Tibial nerve (tissue), 4 donors: ENCODE measurements at regions not wholly inside any gene's neighbourhood (a gene's known extent, or its start where the extent isn't known, plus 50 kb on each side); places are given as distances from the start of the nearest gene placed in this dataset.

Experiments used
- EP300 ChIP-seq, 2 donors: sonication (generic); formaldehyde crosslinking; IDR thresholded peaks; one replicate each; pipeline ENCODE4 v1.6.1; 2017; ENCODE audit warnings: antibody characterized with exemption in 2 of 2, mild to moderate bottlenecking in 1 of 2
- TF ChIP-seq, protein P1 (sequence below), 5 experiments: fragments of 200-600 bp in 3 of 5; fragments of 450-650 bp in 2 of 5; sonication (generic) in 3 of 5; IDR thresholded peaks; one replicate each; pipeline ENCODE4 v1.5.1; 2016 to 2019; ENCODE audit warnings: antibody characterized with exemption in 5 of 5, mild to moderate bottlenecking in 3 of 5, moderate library complexity in 2 of 5

DNA sequence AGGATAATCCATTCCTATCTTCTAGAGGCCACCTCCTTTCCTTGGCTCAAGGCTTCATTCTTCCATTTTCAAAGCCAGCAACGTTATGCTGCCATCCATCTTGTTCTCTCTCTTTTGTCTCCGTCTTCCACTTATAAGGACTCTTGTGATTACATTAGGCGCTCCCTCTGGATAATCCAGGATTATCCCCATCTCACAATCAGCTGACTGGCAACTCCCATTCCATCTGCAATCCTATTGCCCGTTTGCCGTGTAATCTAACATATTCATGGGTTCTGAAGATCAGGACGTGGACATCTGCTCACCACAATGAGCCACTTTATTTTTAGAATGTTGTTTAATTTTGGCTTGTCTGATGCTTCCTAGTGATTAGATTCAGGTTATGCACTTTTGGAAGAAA is 89.3 kb downstream of the EBNA1BP2 start:
- TF ChIP-seq, protein P1, sequence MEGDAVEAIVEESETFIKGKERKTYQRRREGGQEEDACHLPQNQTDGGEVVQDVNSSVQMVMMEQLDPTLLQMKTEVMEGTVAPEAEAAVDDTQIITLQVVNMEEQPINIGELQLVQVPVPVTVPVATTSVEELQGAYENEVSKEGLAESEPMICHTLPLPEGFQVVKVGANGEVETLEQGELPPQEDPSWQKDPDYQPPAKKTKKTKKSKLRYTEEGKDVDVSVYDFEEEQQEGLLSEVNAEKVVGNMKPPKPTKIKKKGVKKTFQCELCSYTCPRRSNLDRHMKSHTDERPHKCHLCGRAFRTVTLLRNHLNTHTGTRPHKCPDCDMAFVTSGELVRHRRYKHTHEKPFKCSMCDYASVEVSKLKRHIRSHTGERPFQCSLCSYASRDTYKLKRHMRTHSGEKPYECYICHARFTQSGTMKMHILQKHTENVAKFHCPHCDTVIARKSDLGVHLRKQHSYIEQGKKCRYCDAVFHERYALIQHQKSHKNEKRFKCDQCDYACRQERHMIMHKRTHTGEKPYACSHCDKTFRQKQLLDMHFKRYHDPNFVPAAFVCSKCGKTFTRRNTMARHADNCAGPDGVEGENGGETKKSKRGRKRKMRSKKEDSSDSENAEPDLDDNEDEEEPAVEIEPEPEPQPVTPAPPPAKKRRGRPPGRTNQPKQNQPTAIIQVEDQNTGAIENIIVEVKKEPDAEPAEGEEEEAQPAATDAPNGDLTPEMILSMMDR (IDR thresholded peaks at IDR 0.05), result no peak
- no peak for TF ChIP-seq EP300 (IDR thresholded peaks at IDR 0.05)
